Gastroesophageal sphincter (tissue), 4 donors: ENCODE measurements at regions not wholly inside any gene's neighbourhood (a gene's known extent, or its start where the extent isn't known, plus 50 kb on each side); places are given as distances from the start of the nearest gene placed in this dataset.

Experiments used
- ATAC-seq: fragments of 150-250 bp; one replicate; pipeline ENCODE4 v1.9.1; 2016; ENCODE audit warnings: mild to moderate bottlenecking, moderate library complexity
- H3K27ac ChIP-seq, 4 donors: fragments of 200-600 bp; sonication (generic) in 3 of 4; 1 replicate in 3 of 4; 2 replicates in 1 of 4; pipeline ENCODE4 v1.5.1; 2016 to 2019
- H3K27me3 ChIP-seq: fragments of 200-600 bp; sonication (generic); one replicate; pipeline ENCODE4 v1.5.1; 2019
- H3K36me3 ChIP-seq, 2 donors: fragments of 200-600 bp; sonication (generic); one replicate each; pipeline ENCODE4 v1.5.1; 2019; ENCODE audit warnings: control low read depth in 1 of 2
- H3K4me1 ChIP-seq, 3 donors: fragments of 200-600 bp; sonication (generic); 1 replicate in 2 of 3; 2 replicates in 1 of 3; pipeline ENCODE4 v1.5.1; 2016 to 2019; ENCODE audit warnings: control low read depth in 2 of 3
- H3K4me3 ChIP-seq, 2 donors: fragments of 200-600 bp; sonication (generic); one replicate each; pipeline ENCODE4 v1.5.1; 2019; ENCODE audit warnings: mild to moderate bottlenecking in 1 of 2, moderate library complexity in 1 of 2
- H3K9me3 ChIP-seq, 3 donors: fragments of 200-600 bp; sonication (generic); one replicate each; pipeline ENCODE4 v1.5.1; 2017 to 2019; ENCODE audit warnings: control low read depth in 2 of 3
- EP300 ChIP-seq: sonication (generic); formaldehyde crosslinking; IDR thresholded peaks from one replicate; pipeline ENCODE4 v1.6.1; 2017; ENCODE audit warnings: antibody characterized with exemption, mild to moderate bottlenecking
- POLR2A ChIP-seq, 2 donors: fragments of 450-650 bp; IDR thresholded peaks; one replicate each; pipeline ENCODE4 v1.6.1; 2017; ENCODE audit warnings: antibody characterized with exemption in 2 of 2, mild to moderate bottlenecking in 2 of 2, moderate library complexity in 1 of 2
- POLR2AphosphoS5 ChIP-seq: sonication (generic); formaldehyde crosslinking; IDR thresholded peaks from one replicate; pipeline ENCODE4 v1.6.1; 2017; ENCODE audit warnings: antibody characterized with exemption
- WGBS, 2 donors: methylation state at CpG; one replicate each; pipeline ENCODE4 v1.1.5; 2018; ENCODE audit warnings: low coverage in 1 of 2; 5-methylcytosine and 5-hydroxymethylcytosine counted together
- TF ChIP-seq, protein P1 (sequence below), 4 experiments: fragments of 200-600 bp in 2 of 4; fragments of 450-650 bp in 2 of 4; sonication (generic) in 1 of 4; IDR thresholded peaks; one replicate each; pipeline ENCODE4 v1.5.1; 2017 to 2019; ENCODE audit warnings: antibody characterized with exemption in 4 of 4, mild to moderate bottlenecking in 2 of 4, moderate library complexity in 2 of 4

DNA sequence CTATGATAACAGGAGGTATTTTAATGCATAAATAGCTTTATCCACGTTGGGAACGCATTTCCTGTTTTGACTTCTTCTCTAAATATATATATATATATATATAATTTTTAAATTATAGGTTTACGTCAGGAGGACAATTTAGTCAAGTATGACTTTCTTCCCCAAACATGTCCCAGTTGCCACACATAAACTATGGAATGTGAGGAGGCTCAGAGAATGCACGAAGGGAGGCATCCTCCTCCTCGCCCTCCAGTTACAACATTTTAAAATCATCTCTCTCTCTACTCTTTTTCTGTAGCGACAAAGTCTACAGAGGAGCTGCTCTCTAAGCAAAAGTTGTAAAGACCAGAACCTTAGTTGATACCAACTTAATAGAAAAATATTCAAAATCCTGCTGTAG, 106.9 kb upstream of the LYZL1 start:
- 45 to 56% methylated on average over 4 to 6 of the region's 6 CpGs for WGBS, 2 donors
- no peak for ATAC-seq
- no peak overlapping the region for H3K27ac ChIP-seq

DNA sequence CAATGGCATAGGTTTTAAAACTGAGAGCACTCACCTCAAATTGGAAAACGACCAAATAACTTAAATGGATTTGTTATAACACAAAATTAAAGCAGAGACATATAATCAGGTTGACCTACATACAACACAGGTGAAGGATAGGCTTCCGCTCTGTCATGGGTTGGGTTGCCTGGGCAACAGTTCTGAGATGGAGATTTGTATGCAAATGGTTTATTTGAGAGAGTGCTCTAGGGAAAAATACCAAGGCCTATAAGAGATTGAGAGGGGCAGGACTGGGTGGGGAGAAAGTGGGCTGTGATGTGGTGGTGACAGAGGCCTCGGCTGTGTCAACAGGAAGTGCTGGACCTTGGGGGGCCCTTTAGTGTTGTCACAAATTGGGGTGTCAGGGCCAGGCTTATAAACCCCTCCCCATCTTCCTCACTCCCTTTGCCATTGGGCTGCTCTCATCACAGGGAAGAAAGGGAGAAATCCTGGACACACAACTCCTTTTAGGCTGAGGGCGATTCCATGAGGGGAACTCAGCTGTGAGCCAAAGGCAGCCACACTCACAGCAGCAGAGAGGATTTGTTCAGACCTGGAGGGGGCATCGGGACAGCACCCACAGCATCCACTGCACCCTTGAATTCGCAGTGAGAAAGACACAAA, 105.4 kb upstream of the LYZL1 start:
- Histone ChIP-seq H3K27ac (no peak overlapping the region), H3K27me3 (peaks cover 17% of the 10 kb centered on the region), H3K4me3 (no peak overlapping the region), H3K4me1 (no peaks in the 10 kb centered on the region), H3K36me3 (no peaks in the 10 kb centered on the region), H3K9me3 (no peaks in the 10 kb centered on the region)
- TF ChIP-seq POLR2A (IDR thresholded peaks at IDR 0.05) (no peak), POLR2AphosphoS5 (no peak), EP300 (no peak)
- TF ChIP-seq, protein P1, sequence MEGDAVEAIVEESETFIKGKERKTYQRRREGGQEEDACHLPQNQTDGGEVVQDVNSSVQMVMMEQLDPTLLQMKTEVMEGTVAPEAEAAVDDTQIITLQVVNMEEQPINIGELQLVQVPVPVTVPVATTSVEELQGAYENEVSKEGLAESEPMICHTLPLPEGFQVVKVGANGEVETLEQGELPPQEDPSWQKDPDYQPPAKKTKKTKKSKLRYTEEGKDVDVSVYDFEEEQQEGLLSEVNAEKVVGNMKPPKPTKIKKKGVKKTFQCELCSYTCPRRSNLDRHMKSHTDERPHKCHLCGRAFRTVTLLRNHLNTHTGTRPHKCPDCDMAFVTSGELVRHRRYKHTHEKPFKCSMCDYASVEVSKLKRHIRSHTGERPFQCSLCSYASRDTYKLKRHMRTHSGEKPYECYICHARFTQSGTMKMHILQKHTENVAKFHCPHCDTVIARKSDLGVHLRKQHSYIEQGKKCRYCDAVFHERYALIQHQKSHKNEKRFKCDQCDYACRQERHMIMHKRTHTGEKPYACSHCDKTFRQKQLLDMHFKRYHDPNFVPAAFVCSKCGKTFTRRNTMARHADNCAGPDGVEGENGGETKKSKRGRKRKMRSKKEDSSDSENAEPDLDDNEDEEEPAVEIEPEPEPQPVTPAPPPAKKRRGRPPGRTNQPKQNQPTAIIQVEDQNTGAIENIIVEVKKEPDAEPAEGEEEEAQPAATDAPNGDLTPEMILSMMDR (IDR thresholded peaks at IDR 0.05), result no peak
- WGBS, 2 donors, result 73 to 83% methylated on average over 6 of the region's 6 CpGs
- ATAC-seq, result no peak

More for the DNA sequence above, 106.9 kb upstream of the LYZL1 start:
- Histone ChIP-seq H3K4me3 (no peak overlapping the region), H3K9me3 (no peaks in the 10 kb centered on the region), H3K36me3 (no peaks in the 10 kb centered on the region), H3K27me3 (peaks cover 17% of the 10 kb centered on the region), H3K4me1 (no peaks in the 10 kb centered on the region)
- TF ChIP-seq, protein P1 (IDR thresholded peaks at IDR 0.05), result no peak
- no peak for TF ChIP-seq POLR2AphosphoS5
- no peak for TF ChIP-seq EP300
- no peak for TF ChIP-seq POLR2A (IDR thresholded peaks at IDR 0.05)

- no peak for ATAC-seq
- no peaks in the 10 kb centered on the region for H3K36me3 ChIP-seq
Measured at GRCh38 chr10:29184205-29185000, 104.5 kb upstream of the LYZL1 start.

GRCh38 chr10:29185050-29185449, 103.8 kb upstream of the LYZL1 start:
- TF ChIP-seq EP300, result no peak
- no peak for TF ChIP-seq POLR2AphosphoS5
- TF ChIP-seq, protein P1 (IDR thresholded peaks at IDR 0.05), result no peak
- TF ChIP-seq POLR2A (IDR thresholded peaks at IDR 0.05), result no peak
- Histone ChIP-seq H3K27ac (no peak overlapping the region), H3K4me1 (no peaks in the 10 kb centered on the region), H3K4me3 (no peak overlapping the region), H3K27me3 (peaks cover 17% of the 10 kb centered on the region), H3K9me3 (no peaks in the 10 kb centered on the region), H3K36me3 (no peaks in the 10 kb centered on the region)
- WGBS, 2 donors, result 70 to 78% methylated on average over 4 to 5 of the region's 5 CpGs
- ATAC-seq, result no peak

More at GRCh38 chr10:29184205-29185000, 104.5 kb upstream of the LYZL1 start:
- Histone ChIP-seq H3K4me1 (no peaks in the 10 kb centered on the region), H3K4me3 (no peak overlapping the region), H3K9me3 (no peaks in the 10 kb centered on the region), H3K27me3 (peaks cover 17% of the 10 kb centered on the region), H3K27ac (no peak overlapping the region)
- TF ChIP-seq EP300 (no peak), POLR2A (IDR thresholded peaks at IDR 0.05) (no peak)
- WGBS, 2 donors, result 72 to 80% methylated on average over 2 to 3 of the region's 4 CpGs

- Histone ChIP-seq H3K27ac (no peak overlapping the region), H3K36me3 (no peaks in the 10 kb centered on the region), H3K4me3 (no peak overlapping the region), H3K9me3 (no peaks in the 10 kb centered on the region), H3K27me3 (peaks cover 17% of the 10 kb centered on the region), H3K4me1 (no peaks in the 10 kb centered on the region)
- TF ChIP-seq POLR2AphosphoS5 (no peak), EP300 (no peak), POLR2A (IDR thresholded peaks at IDR 0.05) (no peak)
- TF ChIP-seq, protein P1 (IDR thresholded peaks at IDR 0.05), result no peak
- 78 to 84% methylated on average over 3 of the region's 3 CpGs for WGBS, 2 donors
- ATAC-seq, result no peak
Measured at GRCh38 chr10:29186221-29186620, 102.6 kb upstream of the LYZL1 start.
